ENCODE measurements at regions not wholly inside any gene's neighbourhood (a gene's known extent, or its start where the extent isn't known, plus 50 kb on each side); places are given as distances from the start of the nearest gene placed in this dataset.

DNA sequence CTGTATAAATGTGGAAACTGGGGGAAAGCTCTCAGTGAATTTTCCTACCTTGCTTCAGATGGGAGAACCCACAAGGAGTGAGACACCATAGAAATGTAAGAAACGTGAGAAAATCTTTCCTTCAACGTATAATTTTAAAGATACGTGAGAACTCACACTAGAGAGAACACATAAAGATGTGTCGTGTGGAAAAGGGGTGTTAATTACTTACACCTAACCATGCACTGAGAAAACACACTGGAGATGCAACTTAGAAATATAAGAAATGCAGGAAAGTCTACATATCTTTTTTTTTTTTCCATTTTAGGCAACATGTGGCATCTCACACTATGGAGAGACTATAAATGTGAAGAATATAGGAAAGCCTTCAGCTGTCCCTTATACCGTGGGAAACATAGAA, 352.9 kb upstream of the NETO1 start:
- Histone ChIP-seq H3K27me3 (ENCODE audit: insufficient read depth, low read length) (no peaks in the 10 kb centered on the region), H3K79me2 (ENCODE audit: insufficient read depth, low read length) (no peaks in the 10 kb centered on the region), H3K4me3 (ENCODE audit: insufficient read depth, low read length) (no peak overlapping the region), H3K9me3 (ENCODE audit: low read depth, low read length) (peaks cover 8% of the 10 kb centered on the region), H4K20me1 (ENCODE audit: insufficient read depth, low read length) (no peaks in the 10 kb centered on the region), H3K4me2 (ENCODE audit: insufficient read depth, low read length) (no peak overlapping the region), H3K4me1 (ENCODE audit: insufficient read depth, low read length) (no peaks in the 10 kb centered on the region), H2AFZ (ENCODE audit: low read length) (no peak overlapping the region), H3K36me3 (ENCODE audit: insufficient read depth, low read length) (no peaks in the 10 kb centered on the region), H3K27ac (ENCODE audit: low read depth, low read length) (no peak overlapping the region)
- no peak for DNase-seq (ENCODE audit: insufficient read length, low spot score, missing footprints)
- no peak for TF ChIP-seq CTCF (IDR thresholded peaks at IDR 0.05; ENCODE audit: extremely low read depth, low read depth, low read length)

DNA sequence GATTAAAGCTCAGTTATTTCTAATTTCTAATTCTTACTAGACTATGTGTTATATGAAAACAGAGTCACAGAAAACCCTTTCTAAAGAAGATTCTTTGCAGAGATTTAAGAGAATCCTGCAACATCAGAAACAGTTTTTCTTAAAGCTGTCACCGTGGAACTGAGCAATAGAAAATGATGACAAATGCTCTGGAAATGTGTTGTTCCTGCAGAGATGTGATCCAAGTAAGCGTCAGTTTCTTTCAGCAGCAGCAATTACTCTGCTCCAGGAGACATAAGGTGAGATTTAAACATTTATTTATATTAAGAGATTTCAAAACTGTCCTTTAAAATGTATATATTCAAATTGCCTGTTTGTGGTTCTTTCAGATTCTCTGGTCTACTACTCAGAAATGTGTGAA, 350.5 kb upstream of the NETO1 start:
- no peak overlapping the region for H2AFZ ChIP-seq (ENCODE audit: low read length)

DNA sequence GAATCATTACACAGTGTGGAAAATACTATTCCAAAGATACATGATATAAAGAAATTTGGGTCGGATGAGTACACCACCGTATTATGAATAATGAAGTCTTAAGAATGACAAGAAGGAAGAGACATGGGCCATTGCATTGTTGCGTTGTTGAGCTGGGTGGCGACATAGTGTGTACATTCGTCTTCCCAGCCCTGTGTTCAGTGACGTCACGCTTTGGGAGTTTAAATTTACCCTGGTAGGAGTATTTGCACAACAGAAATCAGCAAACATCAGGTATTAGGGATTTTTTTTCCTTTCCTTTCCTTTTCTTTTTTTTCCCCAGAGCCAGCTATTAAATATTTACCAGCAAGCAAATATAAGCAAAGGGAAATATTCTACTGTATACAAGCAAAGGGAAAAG, 347.2 kb upstream of the NETO1 start:
- Histone ChIP-seq H3K27ac (ENCODE audit: low read depth, low read length) (no peak overlapping the region), H2AFZ (ENCODE audit: low read length) (no peak overlapping the region), H3K36me3 (ENCODE audit: insufficient read depth, low read length) (no peaks in the 10 kb centered on the region), H3K4me2 (ENCODE audit: insufficient read depth, low read length) (no peak overlapping the region), H3K27me3 (ENCODE audit: insufficient read depth, low read length) (no peaks in the 10 kb centered on the region), H3K9me3 (ENCODE audit: low read depth, low read length) (peaks cover 8% of the 10 kb centered on the region), H3K4me1 (ENCODE audit: insufficient read depth, low read length) (no peaks in the 10 kb centered on the region), H3K4me3 (ENCODE audit: insufficient read depth, low read length) (no peak overlapping the region), H4K20me1 (ENCODE audit: insufficient read depth, low read length) (no peaks in the 10 kb centered on the region), H3K79me2 (ENCODE audit: insufficient read depth, low read length) (no peaks in the 10 kb centered on the region)
- no peak for DNase-seq (ENCODE audit: insufficient read length, low spot score, missing footprints)
- TF ChIP-seq CTCF (IDR thresholded peaks at IDR 0.05; ENCODE audit: extremely low read depth, low read depth, low read length) = no peak

More for the DNA sequence above, 350.5 kb upstream of the NETO1 start:
- TF ChIP-seq CTCF (IDR thresholded peaks at IDR 0.05; ENCODE audit: extremely low read depth, low read depth, low read length) = no peak
- H3K27me3 ChIP-seq (ENCODE audit: insufficient read depth, low read length) = no peaks in the 10 kb centered on the region
- H3K4me2 ChIP-seq (ENCODE audit: insufficient read depth, low read length) = no peak overlapping the region
- no peaks in the 10 kb centered on the region for H4K20me1 ChIP-seq (ENCODE audit: insufficient read depth, low read length)
- no peak overlapping the region for H3K27ac ChIP-seq (ENCODE audit: low read depth, low read length)
- H3K4me3 ChIP-seq (ENCODE audit: insufficient read depth, low read length) = no peak overlapping the region
- no peaks in the 10 kb centered on the region for H3K79me2 ChIP-seq (ENCODE audit: insufficient read depth, low read length)
- H3K9me3 ChIP-seq (ENCODE audit: low read depth, low read length) = peaks cover 9% of the 10 kb centered on the region
- no peaks in the 10 kb centered on the region for H3K4me1 ChIP-seq (ENCODE audit: insufficient read depth, low read length)
- DNase-seq (ENCODE audit: insufficient read length, low spot score, missing footprints) = no peak
- no peaks in the 10 kb centered on the region for H3K36me3 ChIP-seq (ENCODE audit: insufficient read depth, low read length)

DNA sequence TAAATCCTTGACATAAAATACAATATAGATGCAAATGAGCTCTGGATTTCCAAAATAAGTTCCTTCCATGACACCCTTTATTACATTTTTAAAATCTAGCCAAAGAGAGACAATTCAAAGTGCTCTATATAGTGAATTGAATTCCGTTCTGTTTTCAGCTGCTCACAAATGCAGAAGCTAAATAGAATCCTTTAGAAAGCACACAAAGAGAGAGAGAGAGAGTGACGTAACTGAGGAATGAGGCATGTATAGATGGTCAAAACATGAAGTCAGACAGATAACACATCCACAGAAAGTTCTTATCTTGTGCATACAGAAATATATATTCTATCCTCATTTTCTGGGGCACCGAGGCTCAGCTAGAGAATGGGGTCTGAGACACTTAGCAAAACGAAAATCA, 344.7 kb upstream of the NETO1 start:
- Histone ChIP-seq H3K4me3 (ENCODE audit: insufficient read depth, low read length) (no peak overlapping the region), H2AFZ (ENCODE audit: low read length) (no peak overlapping the region), H3K4me1 (ENCODE audit: insufficient read depth, low read length) (no peaks in the 10 kb centered on the region), H3K4me2 (ENCODE audit: insufficient read depth, low read length) (no peak overlapping the region), H3K27ac (ENCODE audit: low read depth, low read length) (no peak overlapping the region), H4K20me1 (ENCODE audit: insufficient read depth, low read length) (no peaks in the 10 kb centered on the region), H3K27me3 (ENCODE audit: insufficient read depth, low read length) (no peaks in the 10 kb centered on the region), H3K9me3 (ENCODE audit: low read depth, low read length) (peaks cover 5% of the 10 kb centered on the region), H3K36me3 (ENCODE audit: insufficient read depth, low read length) (no peaks in the 10 kb centered on the region), H3K79me2 (ENCODE audit: insufficient read depth, low read length) (no peaks in the 10 kb centered on the region)
- TF ChIP-seq CTCF (IDR thresholded peaks at IDR 0.05; ENCODE audit: extremely low read depth, low read depth, low read length) = no peak
- DNase-seq (ENCODE audit: insufficient read length, low spot score, missing footprints) = no peak

All from osteoblast (primary cell).